ENCODE measurements at regions not wholly inside any gene's neighbourhood (a gene's known extent, or its start where the extent isn't known, plus 50 kb on each side); places are given as distances from the start of the nearest gene placed in this dataset.
A peak's percentile ranks its signal among the peaks of the same experiment; 100 is the strongest.
"Not testable (repeated sequence)": the region's sequence is repeated elsewhere in the genome, so short reads cannot be mapped to it uniquely, and the experiment has no call there.

GRCh38 chr17:64785011-64785421 lies 122.9 kb upstream of the SMURF2 start:
- DNase-seq: no peak

- no peak for DNase-seq
Measured at GRCh38 chr17:64784353-64785010, 122.4 kb upstream of the SMURF2 start.

GRCh38 chr17:64783556-64784352 lies 121.6 kb upstream of the SMURF2 start:
- DNase-seq: no peak

DNA sequence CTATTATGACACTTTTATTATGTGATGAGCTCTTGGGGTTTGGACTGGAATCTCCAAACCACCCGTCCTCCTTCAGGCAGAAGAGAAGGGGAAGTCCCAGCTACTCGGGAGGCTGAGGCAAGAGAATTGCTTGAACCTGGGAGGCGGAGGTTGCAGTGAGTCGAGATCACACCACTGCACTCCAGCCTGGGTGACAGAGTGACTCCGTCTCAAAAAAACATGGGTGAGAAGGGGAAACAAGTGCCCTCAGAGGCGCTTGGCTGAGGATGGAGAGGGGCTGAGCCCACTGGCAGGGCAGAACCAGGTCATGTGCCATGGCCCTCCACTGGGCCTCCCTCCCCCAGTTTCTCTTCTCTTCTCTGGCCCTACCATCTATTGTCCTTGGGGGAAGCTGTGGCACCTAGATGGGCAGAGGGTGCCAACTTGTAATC lies 120.9 kb upstream of the SMURF2 start:
- DNase-seq: no peak

- DNase-seq: no peak
Measured at GRCh38 chr17:64781810-64782555, 119.9 kb upstream of the SMURF2 start.

DNA sequence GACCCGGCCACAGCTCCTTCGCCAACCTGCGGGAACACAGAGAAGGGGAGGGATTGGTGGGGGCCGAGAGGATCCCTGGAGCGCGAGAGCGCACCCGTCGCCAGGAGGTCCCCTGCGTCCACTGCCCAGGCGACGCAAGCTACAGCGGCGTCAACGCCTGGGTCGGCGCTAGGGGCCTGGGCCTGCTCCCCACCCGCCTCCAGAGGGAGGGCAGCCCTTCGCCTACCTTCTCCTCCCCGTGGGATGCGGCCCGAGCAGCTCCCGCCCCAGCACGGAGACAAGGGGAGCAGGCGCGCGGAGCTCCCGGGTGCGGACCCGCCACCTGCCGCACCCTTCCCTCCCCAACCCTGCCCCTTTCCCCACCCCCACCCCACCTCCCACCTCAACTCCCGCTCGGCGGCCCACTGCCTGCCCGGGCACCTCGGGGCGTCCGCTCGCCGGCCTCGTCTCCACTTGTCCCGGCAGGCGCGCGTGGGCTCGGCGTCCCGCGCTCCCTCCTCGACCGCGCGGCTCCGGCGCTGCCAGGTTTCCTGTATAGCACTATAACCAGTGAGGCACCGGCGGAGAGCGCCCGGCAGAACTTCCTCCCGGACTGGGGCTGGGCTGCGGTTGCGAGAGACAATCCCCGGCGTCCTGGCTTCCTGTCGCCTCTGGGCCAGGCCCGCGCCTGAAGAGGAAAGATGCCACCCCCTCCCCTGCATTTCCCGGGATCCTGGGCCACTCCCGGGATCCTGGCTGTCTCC lies 119.1 kb upstream of the SMURF2 start:
- peak in 2 of 51 donors; percentile 12 to 19 for DNase-seq

DNA sequence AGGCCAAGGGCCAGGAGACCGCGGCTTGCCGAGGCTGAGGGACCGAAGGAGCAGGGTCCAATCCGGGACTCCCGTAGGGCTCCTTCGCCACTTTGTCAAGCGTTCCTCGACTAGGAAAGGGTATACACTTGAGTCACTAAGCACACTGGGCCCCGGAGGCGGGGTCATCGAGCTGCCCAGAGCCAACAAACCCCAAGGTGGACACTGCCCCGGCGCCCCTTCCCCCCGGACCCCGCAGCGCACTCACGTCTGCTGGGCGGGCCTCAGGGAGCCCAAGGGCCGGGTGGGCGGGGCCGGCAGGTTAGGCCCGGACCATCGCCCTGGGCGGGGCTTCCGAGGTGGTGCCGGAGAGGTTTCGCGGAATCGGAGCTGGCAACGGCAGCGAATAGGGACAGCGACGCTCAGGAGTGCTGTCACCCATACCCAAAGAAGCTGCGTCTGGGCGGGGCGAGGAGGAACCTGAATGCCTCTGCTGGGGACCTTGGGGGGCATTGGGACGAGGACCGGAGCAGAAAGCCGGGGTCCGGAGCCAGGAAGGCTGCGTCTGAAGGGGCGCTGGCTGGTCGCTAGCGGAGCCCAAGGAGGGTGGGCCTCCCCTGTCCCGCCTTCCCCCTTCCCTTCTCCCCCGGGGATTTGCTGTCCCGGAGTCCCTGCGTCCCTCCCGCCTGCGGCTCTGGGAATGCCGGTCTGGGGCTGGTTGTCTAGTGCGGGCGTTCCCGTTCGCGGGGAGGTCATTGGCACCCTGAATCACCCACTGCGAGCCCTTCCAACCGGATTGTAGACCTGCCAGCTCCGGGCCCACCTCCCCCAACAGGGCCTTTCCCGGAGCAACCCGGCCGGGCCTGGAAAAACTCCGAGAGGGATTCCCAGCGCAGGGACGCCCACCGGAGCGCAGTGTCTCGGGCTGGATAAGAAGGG lies 118.2 kb upstream of the SMURF2 start:
- peak in 2 of 51 donors; percentile 13 to 17 for DNase-seq

- DNase-seq: no peak
Measured at GRCh38 chr17:64779376-64780095, 117.4 kb upstream of the SMURF2 start.

- DNase-seq: not testable (repeated sequence)
Measured at GRCh38 chr17:64779098-64779375, 116.9 kb upstream of the SMURF2 start.

DNA sequence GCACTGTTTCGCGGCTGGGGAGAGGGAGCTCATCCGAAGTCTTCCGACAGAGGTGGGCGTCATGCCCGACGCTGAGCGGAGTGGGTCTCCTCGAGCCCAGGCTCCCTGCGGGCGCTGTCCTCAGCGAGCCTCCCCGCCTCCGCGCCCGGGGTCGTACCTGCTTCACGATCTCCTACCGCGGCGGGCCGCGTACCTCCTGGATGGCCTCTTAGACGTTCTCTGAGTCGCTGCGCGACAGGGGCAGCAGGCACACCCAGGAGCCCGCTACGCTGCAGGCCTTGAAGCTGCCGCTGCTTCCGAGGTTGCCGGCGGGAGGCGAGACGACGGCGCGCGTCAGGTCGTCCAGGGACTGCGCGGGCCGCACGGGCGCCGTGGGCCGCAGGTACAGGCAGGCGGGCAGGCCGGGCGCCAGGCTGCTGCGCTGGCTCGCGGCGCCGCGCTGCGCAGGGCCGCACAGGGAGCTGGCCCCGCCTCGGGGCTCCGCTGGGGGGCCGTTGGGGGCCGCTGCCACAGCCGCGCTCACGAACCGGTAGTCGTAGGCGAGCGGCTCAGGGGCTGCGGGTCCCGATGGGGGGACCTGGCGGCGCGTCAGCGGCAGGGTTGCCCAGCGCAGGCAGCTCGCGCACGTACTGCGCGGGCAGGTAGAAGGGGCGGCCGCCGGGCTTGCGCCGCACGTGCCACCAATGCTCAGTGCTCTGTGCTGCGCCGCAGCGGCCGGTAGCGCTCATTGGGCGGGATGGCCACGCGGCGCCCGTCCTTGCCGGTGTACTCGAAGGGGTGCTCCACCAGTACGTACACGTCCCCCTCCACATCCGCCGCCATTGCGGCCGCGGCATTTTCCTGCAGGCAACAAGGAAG lies 116.4 kb upstream of the SMURF2 start:
- DNase-seq: peak in 8 of 51 donors; percentile 18 to 51 (median 40)

GRCh38 chr17:64777415-64778239 lies 115.5 kb upstream of the SMURF2 start:
- peak in 16 of 51 donors; percentile 11 to 53 (median 30) for DNase-seq

DNA sequence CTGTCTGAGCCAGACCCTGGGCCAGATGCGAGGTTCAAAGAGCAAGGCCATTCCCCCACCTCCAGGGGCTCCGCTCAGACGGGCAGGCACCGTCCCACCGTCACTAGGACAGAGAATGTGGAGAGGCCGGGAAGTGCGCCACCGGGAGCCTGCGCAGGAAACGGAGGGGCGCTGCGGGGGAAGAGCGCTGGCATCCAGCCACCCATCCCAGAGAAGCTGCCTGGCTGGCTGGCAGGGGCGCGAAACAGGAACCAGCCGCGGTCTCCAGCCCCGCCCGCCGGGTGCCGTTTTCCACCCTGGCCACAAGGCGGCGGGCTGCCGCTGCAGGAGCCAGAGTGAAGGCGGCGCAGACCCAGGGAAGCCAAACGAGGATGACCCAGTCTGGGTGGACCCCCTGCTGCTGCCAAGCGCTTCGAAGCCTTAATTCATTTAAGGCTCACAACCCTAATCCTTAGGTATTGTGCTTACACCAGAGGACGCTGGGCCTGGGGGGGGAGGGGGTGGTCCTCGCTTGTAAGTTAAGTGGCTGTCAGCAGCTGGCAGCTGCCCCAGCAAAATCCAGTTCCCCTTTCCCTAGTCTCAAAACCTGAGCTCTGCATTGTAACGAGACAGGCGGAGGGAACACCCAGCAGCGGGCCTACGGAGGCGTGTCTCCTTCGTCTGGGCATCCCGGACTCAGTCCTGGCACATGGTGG lies 114.8 kb upstream of the SMURF2 start:
- peak in 49 of 51 donors; percentile 29 to 83 (median 62) for DNase-seq

DNA sequence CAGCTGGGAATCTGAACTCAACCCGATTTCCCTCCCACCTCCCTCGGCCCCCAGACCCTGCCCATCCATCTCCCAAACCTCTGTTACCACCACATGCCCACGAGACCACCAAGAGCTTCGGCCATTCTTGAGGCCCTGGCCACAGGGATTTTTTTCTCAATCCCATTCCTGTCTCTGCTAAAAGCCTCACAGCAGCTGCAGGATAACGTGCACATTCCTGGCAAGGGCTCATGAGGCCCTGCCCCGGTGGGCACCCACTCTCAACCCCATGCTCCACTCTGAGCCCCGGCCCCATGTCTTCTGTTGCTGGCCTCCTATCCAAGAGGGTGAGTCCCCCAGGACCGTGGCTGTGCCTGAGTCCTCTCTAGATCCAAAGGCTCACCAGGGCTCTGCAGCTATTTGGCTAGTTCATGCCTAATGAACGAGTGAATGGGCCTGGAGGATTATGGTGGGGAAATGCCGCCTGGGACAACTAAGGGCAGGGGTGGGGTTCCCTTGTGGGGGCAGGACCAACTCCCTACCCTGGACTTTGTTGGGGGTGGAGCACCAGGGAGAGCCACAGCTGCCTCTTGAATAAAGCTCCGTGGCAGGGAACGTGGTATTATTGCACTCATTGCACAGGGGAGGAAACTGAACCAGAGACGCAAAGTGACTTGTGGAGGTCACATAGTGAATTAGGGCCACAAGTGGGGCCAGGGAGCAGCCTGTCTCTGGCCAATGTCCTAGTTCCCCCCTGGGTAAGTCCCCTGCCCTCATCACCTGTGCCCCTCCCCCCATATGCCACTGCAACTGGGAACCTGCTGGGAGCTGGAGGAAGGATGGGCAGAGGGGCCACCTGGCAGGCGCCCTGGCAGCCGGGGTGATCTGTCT lies 113.8 kb upstream of the SMURF2 start:
- DNase-seq: no peak

DNA sequence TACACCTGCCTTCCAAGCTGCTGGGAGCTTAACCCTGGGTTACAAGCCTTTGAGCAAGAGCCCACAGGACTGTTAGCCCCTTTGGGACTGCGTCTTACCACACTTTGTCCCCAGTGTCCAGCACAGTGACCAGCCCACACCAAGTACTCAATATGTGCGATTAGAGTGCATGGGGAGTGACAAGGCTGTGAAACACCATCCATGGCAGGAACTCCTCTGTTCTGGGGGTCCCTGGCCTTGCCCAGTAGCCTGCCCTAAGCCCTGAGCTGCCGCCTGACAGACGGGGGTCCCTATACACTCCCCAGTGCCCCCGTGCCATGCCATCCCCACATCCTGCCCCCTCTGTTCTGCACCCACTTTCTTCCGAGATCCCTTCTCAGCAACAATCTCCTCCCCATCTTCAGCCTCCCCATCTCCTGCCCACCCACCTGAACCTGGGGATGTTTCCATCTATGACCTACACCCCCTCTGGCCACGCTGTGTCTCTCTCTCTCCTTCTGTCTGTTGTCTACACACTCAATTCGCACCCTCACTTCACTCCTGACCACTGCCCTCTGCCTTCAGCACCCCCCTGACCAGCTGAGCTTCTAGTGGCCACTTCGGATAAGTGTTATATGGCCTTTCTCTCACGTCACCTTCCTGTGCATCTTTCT lies 112.9 kb upstream of the SMURF2 start:
- DNase-seq: no peak
